ENCODE measurements at regions not wholly inside any gene's neighbourhood (a gene's known extent, or its start where the extent isn't known, plus 50 kb on each side); places are given as distances from the start of the nearest gene placed in this dataset.

DNA sequence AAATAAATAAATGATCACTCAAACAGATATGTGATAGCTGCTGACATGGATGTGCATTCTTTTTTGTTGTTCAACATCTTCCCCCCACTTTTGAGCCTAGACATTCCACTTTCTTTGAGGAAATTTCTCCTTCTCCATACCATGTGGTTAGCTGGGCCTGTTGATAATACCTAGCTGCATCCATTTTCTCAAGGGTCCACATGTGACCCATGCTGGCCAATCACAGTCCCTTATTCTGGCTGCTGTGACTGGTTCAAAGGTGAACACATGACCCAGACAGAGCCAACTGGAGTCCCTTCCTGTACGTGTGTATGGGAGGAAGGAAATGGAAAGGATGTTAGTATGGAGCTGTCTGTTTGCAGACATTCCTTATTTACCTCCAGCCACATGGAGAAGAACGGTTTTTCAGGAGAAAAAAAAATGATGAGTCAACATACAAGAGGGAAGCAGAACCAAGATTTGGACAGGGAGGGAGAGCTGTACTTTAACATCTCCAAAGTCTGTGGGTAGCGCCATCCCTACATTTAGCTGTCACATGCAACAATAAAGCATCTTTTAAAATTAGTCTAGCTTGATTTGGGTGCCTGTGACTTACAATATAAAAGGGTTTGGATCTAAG is 391.7 kb upstream of the TBX3 start:
- no peak for TF ChIP-seq CTCF (IDR thresholded peaks at IDR 0.05)
- no peak for TF ChIP-seq POLR2A (IDR thresholded peaks at IDR 0.05)

Data from thyroid gland (tissue), 4 donors.